Panc1 (cell line): ENCODE measurements at regions not wholly inside any gene's neighbourhood (a gene's known extent, or its start where the extent isn't known, plus 50 kb on each side); places are given as distances from the start of the nearest gene placed in this dataset.

ENCODE experiments used
- ATAC-seq: fragments of 200-7000 bp; cut with Tn5 transposase; 2 replicates; pipeline ENCODE4 v1.9.1; 2020; ENCODE audit warnings: mild to moderate bottlenecking, moderate library complexity
- BruUV-seq: library from RNA; stranded (reverse); fragments of 400-500 nt; replicated peaks from 2 replicates; lab custom pipeline; 2021; lab: Mats Ljungman, UMichigan
- CTCF ChIA-PET: fragments of 300-600 bp; sonication (Branson Sonifier 250); formaldehyde crosslinking; loops from one replicate; lab custom pipeline; 2022; ENCODE audit warnings: antibody characterized with exemption; lab: Charles Lee
- POLR2A ChIA-PET: fragments of 300-600 bp; sonication (Branson Sonifier 250); formaldehyde crosslinking; loops from one replicate; lab custom pipeline; 2022; ENCODE audit warnings: antibody characterized with exemption; lab: Charles Lee
- DNase-seq: peaks from one replicate; pipeline ENCODE4 v3.0.0-alpha.2; 2010; ENCODE audit warnings: low read depth, low spot score
- H3K27ac ChIP-seq: 2 replicates; pipeline ENCODE4 v1.5.1; 2011; ENCODE audit warnings: mild to moderate bottlenecking, low read length, inconsistent platforms
- H3K27me3 ChIP-seq: fragments of 200-500 bp; sonication (Bioruptor generic); 2 replicates; pipeline ENCODE4 v1.6.0; 2014; ENCODE audit warnings: low read length, inconsistent platforms; ENCODE audit not compliant: control insufficient read depth, insufficient read depth
- H3K36me3 ChIP-seq: fragments of 200-500 bp; sonication (Bioruptor generic); 2 replicates; pipeline ENCODE4 v1.5.1; 2014; ENCODE audit warnings: inconsistent platforms, mild to moderate bottlenecking, low read length, moderate library complexity; ENCODE audit not compliant: control insufficient read depth, insufficient read depth
- H3K4me1 ChIP-seq: 2 replicates; pipeline ENCODE4 v1.5.1; 2011; ENCODE audit warnings: inconsistent platforms, mild to moderate bottlenecking, low read length, moderate library complexity; ENCODE audit not compliant: control insufficient read depth, insufficient read depth
- H3K4me3 ChIP-seq, 2 experiments: 2 replicates each; pipeline ENCODE4 v1.5.1; 2011 to 2012; ENCODE audit warnings: low read depth in 2 of 2, low read length in 2 of 2, mild to moderate bottlenecking in 2 of 2, inconsistent platforms in 1 of 2, moderate library complexity in 1 of 2
- H3K9me3 ChIP-seq: fragments of 200-500 bp; sonication (Bioruptor generic); 2 replicates; pipeline ENCODE4 v1.5.1; 2014; ENCODE audit warnings: low read depth, mild to moderate bottlenecking, inconsistent platforms, low read length, moderate library complexity; ENCODE audit not compliant: control insufficient read depth, insufficient read depth
- CTCF ChIP-seq: fragments of 450-650 bp; IDR thresholded peaks from 2 replicates; pipeline ENCODE4 v1.5.1; 2017; ENCODE audit warnings: mild to moderate bottlenecking
- POLR2AphosphoS5 ChIP-seq: IDR thresholded peaks from 2 replicates; pipeline ENCODE4 v1.6.1; 2012; ENCODE audit warnings: mild to moderate bottlenecking, low read depth, low read length, moderate library complexity
- REST ChIP-seq, 2 experiments: IDR thresholded peaks; 2 replicates each; pipeline ENCODE4 v1.6.1; 2011 to 2012; ENCODE audit warnings: low read depth in 2 of 2, control low read depth in 1 of 2, low read length in 1 of 2, mild to moderate bottlenecking in 1 of 2, moderate library complexity in 1 of 2; ENCODE audit not compliant: insufficient read depth in 1 of 2
- SIN3A ChIP-seq: IDR thresholded peaks from 2 replicates; pipeline ENCODE4 v1.6.1; 2012; ENCODE audit warnings: low read depth, mild to moderate bottlenecking, low read length, moderate library complexity, borderline replicate concordance; ENCODE audit not compliant: insufficient read depth
- TCF7L2 ChIP-seq: IDR thresholded peaks from 2 replicates; pipeline ENCODE4 v1.6.1; 2011; ENCODE audit warnings: mild to moderate bottlenecking, low read depth, low read length, inconsistent platforms
- in situ Hi-C: cut with HindIII; loops from 2 replicates; pipeline ENCODE4 v1.10.0; 2016; ENCODE audit warnings: low sequenced_read_pairs, low pct_unique_long_range_greater_than_20kb
- intact Hi-C: fragments of 100-400 bp; cut with micrococcal nuclease; formaldehyde crosslinking; loops from one replicate; pipeline ENCODE4 v1.10.0; 2022; ENCODE audit not compliant: unreplicated experiment

- intact Hi-C loops, result no loop called here
- Histone ChIP-seq H3K36me3 (no peaks in the 10 kb centered on the region), H3K9me3 (no peaks in the 10 kb centered on the region), H3K4me1 (no peaks in the 10 kb centered on the region), H3K27ac (no peak overlapping the region), H3K4me3 (no peak overlapping the region), H3K27me3 (peaks cover 2% of the 10 kb centered on the region; the same call in 1 of the 2 replicates)
- ATAC-seq, result no peak
- in situ Hi-C loops, result no loop called here
- no TSS peak for BruUV-seq
- POLR2A ChIA-PET, result no interaction called here
- CTCF ChIA-PET, result no interaction called here
- TF ChIP-seq REST (IDR thresholded peaks at IDR 0.05; ENCODE audit: insufficient read depth in 1 of 2, low read depth in 2 of 2, low read length in 1 of 2), result no peak
- TF ChIP-seq TCF7L2, result no peak
- TF ChIP-seq CTCF, result no peak
- TF ChIP-seq SIN3A, result no peak
- TF ChIP-seq POLR2AphosphoS5, result no peak
- no peak for DNase-seq
Measured at GRCh38 chr2:158894078-158894477, 74.4 kb upstream of the TANC1 start.

- H3K9me3 ChIP-seq, result no peaks in the 10 kb centered on the region
- H3K4me3 ChIP-seq, result no peak overlapping the region
- TF ChIP-seq REST (IDR thresholded peaks at IDR 0.05; ENCODE audit: insufficient read depth in 1 of 2, low read depth in 2 of 2, low read length in 1 of 2) (no peak), CTCF (peak; percentile 14; the same call in 1 of the 2 replicates)
- no peak overlapping the region for H3K27ac ChIP-seq
- no peaks in the 10 kb centered on the region for H3K36me3 ChIP-seq
- no TSS peak for BruUV-seq
- DNase-seq (no peak), ATAC-seq (no peak)
- no peaks in the 10 kb centered on the region for H3K4me1 ChIP-seq
- intact Hi-C loops, result no loop called here
- CTCF ChIA-PET, result no interaction called here
- POLR2A ChIA-PET, result no interaction called here
- in situ Hi-C loops, result no loop called here
- H3K27me3 ChIP-seq, result peaks cover 2% of the 10 kb centered on the region; the same call in 1 of the 2 replicates
Measured at GRCh38 chr2:158894572-158894971, 73.9 kb upstream of the TANC1 start.
